Astrocyte (in vitro differentiated cells and primary cell): ENCODE measurements at regions not wholly inside any gene's neighbourhood (a gene's known extent, or its start where the extent isn't known, plus 50 kb on each side); places are given as distances from the start of the nearest gene placed in this dataset.

Experiments
- CTCF ChIP-seq: IDR thresholded peaks from 2 replicates; pipeline ENCODE4 v1.5.1; 2011; ENCODE audit warnings: low read depth, mild to moderate bottlenecking, inconsistent platforms, low read length, moderate library complexity; ENCODE audit not compliant: insufficient read depth
- EZH2 ChIP-seq: IDR thresholded peaks from 2 replicates; pipeline ENCODE4 v1.6.1; 2012; ENCODE audit warnings: mild to moderate bottlenecking, low read length, inconsistent platforms; ENCODE audit not compliant: insufficient read depth

GRCh38 chr2:176585291-176585690 is 316.0 kb downstream of the MTX2 start:
- TF ChIP-seq CTCF, result no peak
- TF ChIP-seq EZH2, result no peak
